GM19455 (cell line): ENCODE measurements at regions not wholly inside any gene's neighbourhood (a gene's known extent, or its start where the extent isn't known, plus 50 kb on each side); places are given as distances from the start of the nearest gene placed in this dataset.
"Not testable (repeated sequence)": the region's sequence is repeated elsewhere in the genome, so short reads cannot be mapped to it uniquely, and the experiment has no call there.

Experiments
- ATAC-seq: cut with Tn5 transposase; IDR thresholded peaks from one replicate; pipeline ENCODE4 v1.9.1; 2021; ENCODE audit not compliant: unreplicated experiment

- no peak for ATAC-seq
These were observed 74.6 kb downstream of the AASDHPPT start for GRCh38 chr11:106152013-106152412.

GRCh38 chr11:106152824-106153223 is 75.4 kb downstream of the AASDHPPT start:
- no peak for ATAC-seq

- ATAC-seq = peak; percentile 74
These were observed 79.0 kb downstream of the AASDHPPT start for GRCh38 chr11:106156290-106156937.

- no peak for ATAC-seq
These were observed 80.9 kb downstream of the AASDHPPT start for GRCh38 chr11:106158406-106158805.

GRCh38 chr11:106159836-106160235 is 82.4 kb downstream of the AASDHPPT start:
- no peak for ATAC-seq

- no peak for ATAC-seq
These were observed 83.0 kb downstream of the AASDHPPT start for GRCh38 chr11:106160494-106160893.

GRCh38 chr11:106161775-106162634 is 84.5 kb downstream of the AASDHPPT start:
- ATAC-seq = no peak

- ATAC-seq = no peak
These were observed 89.6 kb downstream of the AASDHPPT start for GRCh38 chr11:106167085-106167484.

- ATAC-seq = no peak
These were observed 95.0 kb downstream of the AASDHPPT start for GRCh38 chr11:106172386-106172991.

GRCh38 chr11:106173291-106173690 is 95.8 kb downstream of the AASDHPPT start:
- no peak for ATAC-seq

GRCh38 chr11:106174003-106174402 is 96.5 kb downstream of the AASDHPPT start:
- ATAC-seq = not testable (repeated sequence)

- no peak for ATAC-seq
These were observed 99.4 kb downstream of the AASDHPPT start for GRCh38 chr11:106176817-106177216.

- ATAC-seq = no peak
These were observed 99.8 kb downstream of the AASDHPPT start for GRCh38 chr11:106177311-106177710.

GRCh38 chr11:106178361-106178760 is 100.9 kb downstream of the AASDHPPT start:
- ATAC-seq = no peak

- no peak for ATAC-seq
These were observed 101.6 kb downstream of the AASDHPPT start for GRCh38 chr11:106179048-106179447.

- ATAC-seq = no peak
These were observed 109.2 kb downstream of the AASDHPPT start for GRCh38 chr11:106186630-106187029.

- no peak for ATAC-seq
These were observed 110.5 kb downstream of the AASDHPPT start for GRCh38 chr11:106187860-106188456.

- ATAC-seq = no peak
These were observed 116.5 kb downstream of the AASDHPPT start for GRCh38 chr11:106193956-106194355.

GRCh38 chr11:106197438-106197837 is 120.0 kb downstream of the AASDHPPT start:
- ATAC-seq = no peak

GRCh38 chr11:106202935-106203620 is 125.6 kb downstream of the AASDHPPT start:
- ATAC-seq = no peak

GRCh38 chr11:106208760-106209159 is 131.3 kb downstream of the AASDHPPT start:
- ATAC-seq = no peak
